NCI-H774 (cell line): ENCODE measurements at regions not wholly inside any gene's neighbourhood (a gene's known extent, or its start where the extent isn't known, plus 50 kb on each side); places are given as distances from the start of the nearest gene placed in this dataset.

Experiments
- DNase-seq: peaks from one replicate; lab custom pipeline; 2025; lab: John Stamatoyannopoulos, UW

GRCh38 chr10:128710798-128711183 is 584.6 kb upstream of the MKI67 start:
- no peak for DNase-seq

GRCh38 chr10:128711806-128712205 is 585.6 kb upstream of the MKI67 start:
- no peak for DNase-seq

DNA sequence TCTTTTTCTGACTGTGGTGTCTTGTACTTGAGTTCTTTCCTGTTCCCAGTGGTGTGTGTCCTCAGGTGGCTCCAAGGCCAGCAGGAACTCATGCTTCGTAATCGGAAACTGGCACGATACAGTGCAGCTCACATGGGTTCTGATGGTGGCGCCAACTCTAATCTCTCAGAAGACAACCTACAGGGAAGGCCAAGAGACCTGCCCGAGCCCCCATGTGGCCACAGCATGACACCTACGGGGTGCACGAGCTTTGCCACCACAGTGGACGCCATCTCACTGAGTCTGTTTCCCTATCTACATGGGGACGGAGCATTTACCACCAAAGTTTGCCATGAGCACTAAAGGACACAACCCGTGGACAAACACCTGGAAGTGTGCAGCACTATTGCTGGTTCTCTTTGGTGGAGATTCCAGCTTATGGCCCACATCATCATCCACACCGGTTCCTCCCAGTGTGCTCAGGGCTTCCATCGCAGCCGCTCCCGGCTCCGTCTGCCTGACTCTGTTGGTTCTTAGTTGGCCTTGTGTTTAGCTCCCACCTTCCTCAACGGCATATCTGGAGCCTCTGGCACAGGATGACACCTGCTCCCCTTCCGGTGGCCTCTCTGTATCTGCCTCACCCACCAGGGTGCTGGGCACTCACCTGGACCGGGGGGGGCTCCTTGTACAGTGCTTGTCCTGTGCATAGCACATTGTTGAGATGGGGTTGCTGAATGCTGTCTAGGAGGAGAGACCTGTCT is 586.6 kb upstream of the MKI67 start:
- DNase-seq: no peak

GRCh38 chr10:128713471-128713870 is 587.2 kb upstream of the MKI67 start:
- DNase-seq: no peak

DNA sequence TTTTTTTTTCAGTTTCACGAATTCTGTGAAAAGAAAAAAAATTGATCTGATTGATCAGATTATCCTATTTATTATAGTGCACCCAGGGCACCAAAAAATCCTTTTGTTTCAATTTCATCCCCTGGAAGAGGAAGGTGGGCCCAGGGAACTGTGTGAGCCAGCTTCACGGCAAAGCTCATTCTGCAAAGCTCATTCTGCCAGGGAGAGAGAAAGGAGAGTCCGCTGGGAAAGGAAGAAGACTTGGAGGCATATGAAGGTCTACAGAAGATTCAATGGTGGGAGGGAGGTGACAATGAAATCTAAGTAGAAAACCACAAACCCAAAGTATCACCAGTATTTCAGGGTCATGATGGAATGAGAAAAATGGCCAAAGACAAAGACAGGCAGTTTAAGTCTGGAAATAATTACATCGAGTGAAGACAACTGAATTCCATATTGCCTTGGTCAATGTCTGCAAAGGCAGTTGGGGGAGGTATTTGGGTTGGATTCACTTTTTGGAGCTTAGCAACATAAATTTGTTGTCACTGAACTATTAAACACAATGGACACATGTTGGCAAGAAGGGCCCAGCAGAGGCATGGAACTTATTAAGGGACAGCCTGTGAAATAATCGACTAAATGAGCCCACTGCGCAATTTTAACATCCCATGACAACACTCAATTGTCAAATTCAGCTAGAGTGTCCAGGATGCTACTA is 587.8 kb upstream of the MKI67 start:
- DNase-seq: no peak

GRCh38 chr10:128714644-128715415 is 588.6 kb upstream of the MKI67 start:
- DNase-seq: no peak

- no peak for DNase-seq
These were observed 590.0 kb upstream of the MKI67 start for GRCh38 chr10:128716181-128716580.

- DNase-seq: no peak
These were observed 595.8 kb upstream of the MKI67 start for GRCh38 chr10:128721963-128722445.

- no peak for DNase-seq
These were observed 596.7 kb upstream of the MKI67 start for GRCh38 chr10:128722947-128723346.

GRCh38 chr10:128723631-128724205 is 597.5 kb upstream of the MKI67 start:
- DNase-seq: no peak

DNA sequence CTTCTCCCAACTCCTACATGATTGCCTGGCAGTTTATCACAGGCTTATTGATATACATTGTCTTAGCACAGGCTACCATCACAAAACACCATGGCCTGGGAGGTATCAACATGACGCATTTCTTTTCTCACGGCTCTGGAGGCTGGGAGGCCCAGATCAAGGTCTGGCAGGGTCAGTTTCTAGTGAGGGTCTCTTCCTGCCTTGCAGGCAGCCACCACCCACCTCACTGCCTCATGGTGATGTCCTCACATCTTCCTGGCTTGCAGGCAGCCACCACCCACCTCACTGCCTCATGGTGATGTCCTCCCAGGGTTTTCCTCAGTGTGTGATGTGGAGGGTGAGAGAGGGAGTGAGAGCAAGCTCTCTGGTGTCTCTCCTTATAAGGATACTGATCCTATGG is 599.3 kb upstream of the MKI67 start:
- DNase-seq: no peak

- DNase-seq: no peak
These were observed 600.9 kb upstream of the MKI67 start for GRCh38 chr10:128727114-128727513.

DNA sequence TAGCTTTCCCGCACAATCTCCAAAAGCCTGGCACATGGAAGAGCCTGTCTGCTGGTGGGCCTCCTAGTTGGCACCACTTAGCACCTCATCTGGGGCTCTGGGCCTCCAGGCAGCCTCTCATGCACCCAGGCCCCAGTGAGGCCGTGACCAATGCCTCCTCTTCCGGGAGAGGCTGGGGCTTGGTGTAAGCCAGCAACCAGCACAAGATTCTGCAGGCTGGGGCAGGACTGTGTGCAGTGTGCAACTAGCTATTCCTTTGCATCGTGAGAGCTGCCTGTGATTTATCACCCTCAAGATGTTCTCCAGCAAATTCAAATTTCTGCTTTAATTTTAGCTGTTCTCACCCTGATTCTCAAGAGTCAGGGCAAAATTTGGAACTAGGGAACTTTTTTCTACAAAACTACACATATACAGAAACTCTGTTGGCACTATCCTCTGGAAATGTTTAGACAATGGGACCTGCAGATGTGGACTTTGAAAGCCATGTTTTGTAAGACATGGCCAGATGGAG is 603.7 kb upstream of the MKI67 start:
- DNase-seq: no peak

- DNase-seq: no peak
These were observed 604.7 kb upstream of the MKI67 start for GRCh38 chr10:128730922-128731321.

DNA sequence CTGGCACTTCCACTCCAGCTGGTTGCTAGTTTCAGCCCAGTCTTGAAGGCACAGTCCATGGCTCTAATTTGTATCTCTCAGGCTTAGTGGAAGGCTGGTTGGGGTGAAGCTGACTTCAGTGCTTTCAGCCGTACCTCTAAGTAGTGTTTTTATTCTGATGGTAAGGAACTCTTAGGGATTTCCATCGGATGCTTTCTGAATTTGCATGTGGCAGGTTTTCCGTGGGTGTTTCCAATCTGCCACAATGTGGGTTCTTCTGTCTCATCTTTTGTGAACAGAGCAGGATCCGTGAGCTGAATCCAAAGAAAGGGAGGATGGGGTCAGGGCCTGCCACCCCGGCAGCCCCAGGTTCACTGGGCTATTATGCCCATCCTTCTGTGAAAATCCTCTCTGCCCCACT is 607.9 kb upstream of the MKI67 start:
- no peak for DNase-seq

DNA sequence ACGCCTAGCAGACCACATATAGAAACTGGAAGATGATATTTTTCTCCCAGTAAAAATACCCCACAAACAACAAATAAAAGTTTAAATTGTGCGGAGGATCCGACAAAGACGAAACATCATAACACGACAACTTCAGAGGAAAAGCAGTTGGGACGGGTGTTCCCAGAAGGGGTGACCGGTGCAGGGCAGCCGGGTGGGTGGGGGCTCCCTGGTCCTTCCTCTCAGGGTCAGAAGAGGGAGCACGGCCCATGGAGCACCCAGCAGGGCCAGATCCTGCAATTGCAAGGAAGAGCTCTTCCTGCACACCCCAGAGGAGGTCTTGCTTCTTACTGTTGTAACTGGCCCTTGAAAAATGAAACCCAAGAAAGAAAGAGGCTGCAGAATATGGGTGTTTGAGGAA is 608.5 kb upstream of the MKI67 start:
- DNase-seq: no peak

DNA sequence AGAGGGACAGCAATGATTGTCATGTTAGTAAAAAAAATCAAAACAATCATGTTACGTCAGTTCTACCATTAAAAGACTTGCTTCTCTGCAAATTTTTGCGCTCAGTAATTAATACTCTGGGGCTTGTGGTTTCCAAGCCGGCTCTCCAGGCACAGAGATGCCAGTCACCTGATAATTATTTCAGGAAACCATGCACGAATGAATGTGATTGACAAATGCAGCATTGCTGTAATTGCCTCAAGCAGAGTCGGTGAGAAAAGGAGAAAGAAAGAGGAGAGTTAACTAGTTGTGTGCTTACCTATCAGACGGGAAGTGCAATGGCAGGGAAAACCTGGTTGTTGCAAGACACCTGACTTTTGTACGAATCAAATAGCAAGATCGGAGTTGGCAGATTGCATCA is 609.8 kb upstream of the MKI67 start:
- DNase-seq: no peak

DNA sequence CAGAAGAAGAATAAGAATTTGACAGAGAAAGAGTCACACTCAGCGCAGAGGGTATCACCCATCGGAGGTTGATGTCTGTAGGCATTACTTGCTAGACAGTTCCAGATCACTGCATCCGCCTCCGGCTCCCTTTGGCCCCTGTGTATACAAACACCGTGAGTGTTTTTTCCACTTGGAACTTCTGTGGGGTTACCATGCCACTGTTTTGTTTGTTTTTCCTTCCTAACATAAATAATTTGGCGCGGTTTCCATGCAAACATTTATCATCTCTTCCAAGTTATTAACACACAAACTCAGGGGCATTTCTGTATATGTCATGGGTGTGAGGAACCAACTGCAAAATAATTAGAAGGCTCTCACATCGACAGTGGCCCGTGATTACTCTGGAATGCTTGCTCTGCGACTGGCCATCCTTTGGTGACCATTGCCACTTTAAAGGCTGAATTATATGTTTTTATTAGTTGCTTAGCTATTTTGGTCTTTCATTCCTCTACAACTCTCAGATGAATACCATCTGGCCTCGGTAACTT is 612.2 kb upstream of the MKI67 start:
- no peak for DNase-seq

GRCh38 chr10:128739930-128740329 is 613.7 kb upstream of the MKI67 start:
- DNase-seq: no peak

DNA sequence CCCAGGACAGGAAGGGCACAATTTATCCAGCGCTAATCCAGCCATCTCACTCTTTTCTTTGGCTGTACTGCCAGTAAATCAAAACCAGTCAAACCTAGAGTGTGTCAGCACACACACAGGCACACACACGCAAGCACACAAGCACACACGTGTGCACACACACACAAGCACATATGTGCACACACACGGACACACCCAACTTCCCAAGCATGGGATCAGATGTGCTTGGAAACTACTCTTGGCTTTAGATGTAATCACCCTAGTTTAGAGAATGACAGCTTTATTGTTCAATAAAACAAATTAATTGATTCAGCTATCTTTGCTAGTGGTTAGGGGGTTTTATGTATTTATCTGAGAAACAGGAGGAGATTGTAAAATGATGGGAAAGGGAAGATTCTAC is 615.0 kb upstream of the MKI67 start:
- DNase-seq: no peak

DNA sequence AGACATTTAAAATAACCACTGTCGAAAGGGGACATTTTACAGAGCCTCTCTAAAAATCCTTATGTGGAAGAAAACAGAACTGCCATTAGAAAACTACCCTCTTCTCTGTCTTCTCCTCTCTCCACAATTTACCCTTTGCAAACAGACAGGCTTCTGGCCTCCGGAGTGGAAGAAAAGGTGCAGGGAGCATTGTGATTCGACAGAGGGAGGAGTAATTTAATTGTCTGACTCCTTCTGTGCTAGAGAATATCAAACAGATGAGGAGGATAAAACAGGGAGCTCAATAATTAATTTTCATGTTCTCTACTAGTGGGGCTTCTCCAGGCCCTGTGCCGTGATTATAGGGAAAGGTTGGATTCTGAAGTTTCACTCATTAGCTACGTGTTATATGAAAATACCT is 615.5 kb upstream of the MKI67 start:
- no peak for DNase-seq

DNA sequence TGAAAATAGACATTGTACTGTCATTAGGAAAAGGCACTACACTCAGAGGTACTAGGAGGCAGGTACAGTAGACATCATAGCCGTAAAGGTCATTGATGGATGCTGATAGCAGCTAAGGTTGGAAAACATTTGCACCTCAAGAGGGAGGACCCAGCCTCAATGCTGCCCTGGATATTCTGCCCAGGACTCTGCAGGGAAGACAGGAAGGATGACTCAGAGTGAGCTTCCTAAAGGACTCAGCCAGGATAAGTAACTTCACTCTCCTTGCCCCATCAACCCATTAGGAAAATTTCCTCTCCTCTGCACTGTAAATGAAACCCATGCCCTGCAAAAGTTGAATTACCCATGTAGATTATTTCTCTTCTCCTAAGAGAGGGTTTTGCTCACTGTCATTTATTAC is 617.9 kb upstream of the MKI67 start:
- DNase-seq: no peak
